ENCODE measurements at regions not wholly inside any gene's neighbourhood (a gene's known extent, or its start where the extent isn't known, plus 50 kb on each side); places are given as distances from the start of the nearest gene placed in this dataset.
"Not testable (repeated sequence)": the region's sequence is repeated elsewhere in the genome, so short reads cannot be mapped to it uniquely, and the experiment has no call there.

GRCh38 chr15:77866186-77866585 is 211.3 kb downstream of the TBC1D2B start:
- no peak for TF ChIP-seq POLR2A (IDR thresholded peaks at IDR 0.05; ENCODE audit: low read depth, low read length)
- FAIRE-seq (no peak), DNase-seq (ENCODE audit: insufficient read length, low spot score) (no peak)

GRCh38 chr15:77865701-77866100 is 211.8 kb downstream of the TBC1D2B start:
- DNase-seq (ENCODE audit: insufficient read length, low spot score) (no peak), FAIRE-seq (no peak)
- TF ChIP-seq POLR2A (IDR thresholded peaks at IDR 0.05; ENCODE audit: low read depth, low read length): no peak

GRCh38 chr15:77865106-77865610 is 212.4 kb downstream of the TBC1D2B start:
- no peak for DNase-seq (ENCODE audit: insufficient read length, low spot score)
- TF ChIP-seq POLR2A (IDR thresholded peaks at IDR 0.05; ENCODE audit: low read depth, low read length): no peak
- FAIRE-seq: no peak

- DNase-seq (ENCODE audit: insufficient read length, low spot score) (no peak), FAIRE-seq (no peak)
- no peak for TF ChIP-seq POLR2A (IDR thresholded peaks at IDR 0.05; ENCODE audit: low read depth, low read length)
Measured at GRCh38 chr15:77864211-77865105, 213.1 kb downstream of the TBC1D2B start.

GRCh38 chr15:77863491-77864105 is 213.9 kb downstream of the TBC1D2B start:
- no peak for TF ChIP-seq POLR2A (IDR thresholded peaks at IDR 0.05; ENCODE audit: low read depth, low read length)
- no peak for FAIRE-seq
- no peak for DNase-seq (ENCODE audit: insufficient read length, low spot score)

- TF ChIP-seq POLR2A (IDR thresholded peaks at IDR 0.05; ENCODE audit: low read depth, low read length): no peak
- FAIRE-seq (no peak), DNase-seq (ENCODE audit: insufficient read length, low spot score) (no peak)
Measured at GRCh38 chr15:77862651-77863104, 214.8 kb downstream of the TBC1D2B start.

GRCh38 chr15:77861997-77862635 is 215.4 kb downstream of the TBC1D2B start:
- not testable (repeated sequence) for DNase-seq (ENCODE audit: insufficient read length, low spot score); FAIRE-seq

GRCh38 chr15:77860071-77860691 is 217.3 kb downstream of the TBC1D2B start:
- no peak for TF ChIP-seq POLR2A (IDR thresholded peaks at IDR 0.05; ENCODE audit: low read depth, low read length)
- no peak for DNase-seq (ENCODE audit: insufficient read length, low spot score)
- no peak for FAIRE-seq

- TF ChIP-seq POLR2A (IDR thresholded peaks at IDR 0.05; ENCODE audit: low read depth, low read length): no peak
- no peak for DNase-seq (ENCODE audit: insufficient read length, low spot score)
Measured at GRCh38 chr15:77859491-77860060, 217.9 kb downstream of the TBC1D2B start.

GRCh38 chr15:77858792-77859490 is 218.6 kb downstream of the TBC1D2B start:
- FAIRE-seq (no peak), DNase-seq (ENCODE audit: insufficient read length, low spot score) (no peak)
- no peak for TF ChIP-seq POLR2A (IDR thresholded peaks at IDR 0.05; ENCODE audit: low read depth, low read length)

More at GRCh38 chr15:77859491-77860060, 217.9 kb downstream of the TBC1D2B start:
- no peak for FAIRE-seq

- DNase-seq (ENCODE audit: insufficient read length, low spot score) (no peak), FAIRE-seq (no peak)
- no peak for TF ChIP-seq POLR2A (IDR thresholded peaks at IDR 0.05; ENCODE audit: low read depth, low read length)
Measured at GRCh38 chr15:77857419-77857818, 220.1 kb downstream of the TBC1D2B start.

GRCh38 chr15:77856705-77857346 is 220.7 kb downstream of the TBC1D2B start:
- DNase-seq (ENCODE audit: insufficient read length, low spot score): no peak
- no peak for FAIRE-seq
- TF ChIP-seq POLR2A (IDR thresholded peaks at IDR 0.05; ENCODE audit: low read depth, low read length): no peak
